GM18867 (cell line): ENCODE measurements at regions not wholly inside any gene's neighbourhood (a gene's known extent, or its start where the extent isn't known, plus 50 kb on each side); places are given as distances from the start of the nearest gene placed in this dataset.
"Not testable (repeated sequence)": the region's sequence is repeated elsewhere in the genome, so short reads cannot be mapped to it uniquely, and the experiment has no call there.

Source experiments
- ATAC-seq: cut with Tn5 transposase; IDR thresholded peaks from one replicate; pipeline ENCODE4 v1.9.1; 2021; ENCODE audit warnings: mild to moderate bottlenecking, moderate library complexity; ENCODE audit not compliant: unreplicated experiment

- ATAC-seq: no peak
Observed at GRCh38 chr20:54995011-54995410, 519.6 kb downstream of the DOK5 start.

DNA sequence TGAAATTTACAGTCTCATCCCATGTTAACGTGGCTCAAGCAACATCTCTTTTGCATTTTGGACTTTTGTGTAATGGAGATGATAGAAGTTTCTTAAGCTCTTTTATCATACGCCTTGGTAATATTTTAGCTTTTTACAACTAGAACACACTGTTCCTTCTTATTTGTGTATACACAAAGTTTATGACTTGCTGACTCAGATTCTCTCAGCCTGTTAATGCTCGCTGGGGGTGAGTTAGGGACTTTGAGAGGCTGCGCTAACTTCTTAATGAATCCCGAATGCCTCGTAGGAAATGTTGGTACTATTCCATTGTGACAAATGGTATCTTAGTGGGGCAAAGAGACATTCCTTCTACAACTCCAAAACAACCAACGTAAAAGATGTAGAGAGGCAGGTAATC lies 509.7 kb downstream of the DOK5 start:
- ATAC-seq: no peak

DNA sequence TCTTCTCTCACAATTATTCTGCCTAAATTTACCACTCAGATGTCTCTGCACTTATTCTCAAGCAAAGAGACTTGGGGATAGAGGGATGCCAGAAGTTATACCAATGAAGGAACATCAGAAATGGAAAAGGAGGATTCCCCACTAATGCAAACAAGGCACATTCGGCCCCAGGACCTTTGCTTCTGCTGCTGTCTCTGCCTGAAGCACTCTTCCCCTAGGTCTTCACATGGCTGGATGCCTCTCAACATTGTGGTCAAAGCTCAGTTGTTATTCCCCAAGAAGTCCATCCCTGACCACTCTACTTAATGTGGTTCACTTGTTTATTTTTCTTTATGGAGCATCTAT lies 508.7 kb downstream of the DOK5 start:
- ATAC-seq: no peak

DNA sequence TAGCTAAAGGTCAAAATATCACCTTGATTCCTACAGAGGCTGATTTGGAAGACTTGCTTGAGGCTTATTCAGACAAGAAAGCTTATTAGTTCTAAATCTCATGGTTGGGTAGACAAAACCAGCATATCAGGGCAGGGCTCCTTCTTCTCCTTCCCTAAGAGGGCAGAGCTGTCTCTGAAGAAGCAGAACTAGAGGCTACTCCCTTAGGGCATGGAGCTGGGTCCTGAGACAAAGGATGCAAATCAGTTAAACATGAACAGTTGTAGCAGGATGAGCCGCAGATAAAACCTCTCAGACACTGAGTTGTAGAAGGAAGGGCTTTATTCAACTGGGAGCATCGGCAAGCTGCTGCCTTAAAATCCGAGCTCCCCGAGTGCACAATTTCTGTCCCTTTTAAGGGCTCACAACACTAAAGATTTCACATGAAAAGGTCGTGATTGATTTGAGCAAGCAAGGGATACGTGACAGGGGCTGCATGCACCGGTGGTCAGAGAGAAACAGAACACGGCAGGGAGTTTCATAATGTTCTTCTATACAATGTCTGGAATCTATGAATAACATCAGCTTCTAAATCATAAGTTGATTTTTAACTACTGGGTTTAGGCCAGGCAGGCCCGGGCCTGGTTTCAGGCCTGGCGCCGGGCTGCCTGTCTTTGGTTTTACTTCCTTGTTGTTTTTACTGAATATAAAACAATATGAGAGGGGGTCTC lies 508.2 kb downstream of the DOK5 start:
- peak; percentile 38 for ATAC-seq

GRCh38 chr20:54981175-54981574 lies 505.8 kb downstream of the DOK5 start:
- ATAC-seq: no peak

GRCh38 chr20:54980103-54980960 lies 504.9 kb downstream of the DOK5 start:
- peak; percentile 75 for ATAC-seq

DNA sequence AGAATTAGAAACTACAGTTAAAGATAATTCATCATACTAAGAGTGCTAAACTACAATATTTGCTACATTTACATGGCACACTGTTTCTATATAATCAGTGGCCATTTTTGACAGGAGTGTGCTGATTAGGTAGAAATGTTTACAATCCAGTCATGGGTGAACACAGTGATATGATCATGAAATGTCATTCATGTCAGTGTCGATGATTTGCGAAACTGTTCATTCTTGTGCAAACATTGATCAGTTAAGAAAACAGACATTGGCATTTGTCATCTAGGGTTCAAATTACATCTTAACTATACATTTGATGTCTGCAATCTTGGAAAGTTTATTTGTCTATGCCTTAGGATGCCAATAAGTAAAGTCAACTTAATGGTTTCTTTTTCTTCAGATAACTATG lies 474.9 kb downstream of the DOK5 start:
- no peak for ATAC-seq

- no peak for ATAC-seq
Observed at GRCh38 chr20:54941666-54942065, 466.3 kb downstream of the DOK5 start.

DNA sequence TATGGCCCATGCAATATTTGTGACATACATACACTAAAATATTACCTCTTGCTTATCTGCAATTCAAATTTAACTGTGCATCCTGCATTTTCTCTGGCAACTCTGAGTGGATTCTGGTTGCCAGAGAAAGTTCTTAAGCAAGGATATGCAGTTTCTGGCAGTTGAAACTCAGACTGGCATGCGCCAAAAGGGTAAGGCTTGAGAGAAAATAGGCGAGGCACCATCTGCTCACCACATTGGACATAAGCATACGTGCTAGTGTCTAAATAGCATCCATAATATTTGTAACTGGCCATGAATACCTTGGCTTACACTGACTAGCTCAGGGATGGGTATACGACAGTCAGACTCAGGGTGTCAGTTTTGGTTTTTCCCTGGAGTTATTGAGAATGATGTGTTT lies 465.1 kb downstream of the DOK5 start:
- ATAC-seq: no peak

DNA sequence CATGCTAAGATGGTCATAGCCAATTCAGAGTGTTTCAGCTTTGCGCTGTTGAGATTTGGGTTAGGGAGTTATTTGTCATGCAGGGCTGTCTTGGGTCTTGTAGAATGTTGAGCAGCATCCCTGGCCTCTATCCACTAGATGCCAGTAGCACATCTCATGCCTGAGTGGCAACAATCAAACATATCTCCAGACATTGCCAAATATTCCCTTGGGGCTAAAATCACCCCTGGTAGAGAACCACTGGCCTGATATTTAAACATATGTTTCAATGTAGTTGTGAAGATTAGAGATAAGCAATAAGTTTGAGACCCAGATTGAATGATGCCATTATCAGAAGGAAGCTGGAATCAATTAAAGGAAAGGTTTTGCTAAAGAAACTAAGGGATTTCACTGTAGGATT lies 463.3 kb downstream of the DOK5 start:
- no peak for ATAC-seq

- ATAC-seq: no peak
Observed at GRCh38 chr20:54933212-54933904, 458.0 kb downstream of the DOK5 start.

- ATAC-seq: no peak
Observed at GRCh38 chr20:54929191-54929590, 453.8 kb downstream of the DOK5 start.

DNA sequence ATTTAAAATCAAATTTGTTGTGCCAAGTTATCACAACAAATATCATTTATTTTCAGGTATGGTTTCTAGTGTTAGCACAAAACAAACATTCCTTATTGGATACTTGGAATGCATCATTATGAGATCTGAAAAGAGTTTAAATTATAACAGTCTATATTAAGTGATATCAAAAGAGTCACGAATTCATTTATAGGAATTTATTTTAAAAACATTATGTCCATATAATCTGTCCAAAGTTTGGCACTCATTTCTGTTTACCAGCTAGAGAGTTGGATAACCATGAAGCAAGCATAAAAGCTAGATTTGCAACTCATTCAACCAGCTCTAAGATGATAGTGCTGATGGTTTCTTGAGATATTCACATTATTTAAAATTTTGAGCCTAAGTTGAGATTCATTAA lies 453.2 kb downstream of the DOK5 start:
- ATAC-seq: no peak

GRCh38 chr20:54922636-54923035 lies 447.2 kb downstream of the DOK5 start:
- no peak for ATAC-seq

DNA sequence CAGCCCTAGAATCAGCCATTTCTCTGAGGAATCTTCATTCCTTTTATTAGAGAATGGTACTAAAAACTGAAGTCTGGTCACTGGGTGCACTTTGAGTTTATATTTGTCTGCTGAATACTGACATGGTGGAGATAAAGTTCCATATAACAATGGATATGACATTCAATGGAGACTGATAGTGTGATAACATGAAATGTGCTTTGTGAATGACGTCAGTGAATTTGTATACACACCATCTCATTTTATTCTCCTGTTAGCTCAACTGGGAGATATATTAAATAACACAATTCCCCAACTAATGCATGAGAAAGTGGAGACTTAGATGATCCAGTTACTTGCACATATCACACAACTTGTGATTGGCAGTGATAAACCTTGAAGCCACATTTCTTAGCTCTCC lies 446.7 kb downstream of the DOK5 start:
- ATAC-seq: no peak

GRCh38 chr20:54920491-54920890 lies 445.1 kb downstream of the DOK5 start:
- no peak for ATAC-seq

DNA sequence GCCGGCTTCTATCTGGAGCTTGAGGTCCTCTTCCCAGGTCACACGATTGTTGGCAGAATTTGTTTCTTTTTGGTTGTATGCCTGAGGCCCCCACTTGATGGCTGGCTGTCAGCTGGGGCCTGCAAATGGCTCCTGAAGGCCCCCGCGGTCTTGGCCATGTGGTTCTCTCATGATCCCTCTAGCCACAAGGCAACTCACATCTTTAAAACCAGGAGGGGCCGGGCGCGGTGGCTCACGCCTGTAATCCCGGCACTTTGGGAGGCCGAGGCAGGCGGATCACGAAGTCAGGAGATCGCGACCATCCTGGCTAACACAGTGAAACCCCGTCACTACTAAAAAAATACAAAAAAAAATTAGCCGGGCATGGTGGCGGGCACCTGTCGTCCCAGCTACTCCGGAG lies 443.6 kb downstream of the DOK5 start:
- ATAC-seq: not testable (repeated sequence)

GRCh38 chr20:54914995-54915394 lies 439.6 kb downstream of the DOK5 start:
- no peak for ATAC-seq

DNA sequence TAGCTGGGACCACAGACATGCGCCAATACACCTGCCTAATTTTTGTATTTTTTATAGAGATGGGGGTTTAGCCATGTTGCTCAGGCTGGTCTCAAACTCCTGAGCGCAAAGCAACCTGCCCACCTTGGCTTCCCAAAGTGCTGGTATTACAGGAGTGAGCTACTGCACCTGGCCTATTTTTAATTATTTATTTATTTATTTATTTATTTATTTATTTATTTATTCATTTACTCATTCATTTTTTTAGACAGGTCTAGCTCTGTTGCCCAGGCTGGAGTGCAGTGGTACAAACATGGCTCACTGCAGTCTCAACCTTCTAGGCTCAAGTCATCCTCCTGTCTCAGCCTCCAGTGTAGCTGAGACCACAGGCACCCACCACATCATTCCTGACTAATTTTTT lies 434.3 kb downstream of the DOK5 start:
- no peak for ATAC-seq

- not testable (repeated sequence) for ATAC-seq
Observed at GRCh38 chr20:54906134-54906533, 430.7 kb downstream of the DOK5 start.

DNA sequence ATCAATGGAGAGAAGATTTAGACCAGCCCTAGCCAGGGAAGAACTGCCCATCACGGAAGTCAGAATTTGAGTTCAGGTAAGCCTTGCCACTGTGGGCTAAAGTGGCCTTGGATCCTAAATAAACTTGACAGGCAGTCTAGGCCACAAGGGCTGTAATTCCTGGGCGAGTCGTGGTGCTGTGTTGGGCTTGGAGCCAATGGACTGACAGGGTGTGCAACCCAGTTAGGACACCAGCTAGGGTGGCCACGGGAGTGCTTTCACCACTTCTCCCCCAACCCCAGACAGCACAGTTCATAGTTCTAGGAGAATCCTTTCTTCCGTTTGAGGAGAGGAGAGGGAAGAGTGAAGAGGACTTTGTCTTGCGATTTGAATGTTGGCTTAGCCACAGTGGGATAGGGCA lies 422.4 kb downstream of the DOK5 start:
- no peak for ATAC-seq

GRCh38 chr20:54891907-54892306 lies 416.5 kb downstream of the DOK5 start:
- ATAC-seq: no peak
